IMR-90 (cell line): ENCODE measurements at regions not wholly inside any gene's neighbourhood (a gene's known extent, or its start where the extent isn't known, plus 50 kb on each side); places are given as distances from the start of the nearest gene placed in this dataset.

Source experiments
- ATAC-seq: fragments of 200-7000 bp; cut with Tn5 transposase; 2 replicates; pipeline ENCODE4 v1.9.1; 2020; ENCODE audit warnings: low read depth, mild to moderate bottlenecking, moderate library complexity
- BruUV-seq: library from RNA; stranded (reverse); fragments of 400-500 nt; replicated peaks from 2 replicates; lab custom pipeline; 2021; lab: Mats Ljungman, UMichigan
- CTCF ChIA-PET: fragments of 300-600 bp; formaldehyde crosslinking; extraction: SDS; loops from one replicate; lab custom pipeline; 2021; ENCODE audit warnings: antibody characterized with exemption; lab: Yijun Ruan, JAX
- POLR2A ChIA-PET: fragments of 300-600 bp; sonication (Branson Sonifier 250); formaldehyde crosslinking; loops from one replicate; lab custom pipeline; 2022; ENCODE audit warnings: antibody characterized with exemption; ENCODE audit not compliant: unreplicated experiment; lab: Charles Lee
- DNase-seq: peaks from one replicate; pipeline ENCODE4 v3.0.0; 2013
- H2AFZ ChIP-seq: replicated peaks from 2 replicates; pipeline ENCODE3; 2013; ENCODE audit warnings: low read length, mild to moderate bottlenecking; ENCODE audit not compliant: poor library complexity
- H2AK5ac ChIP-seq: 2 replicates; pipeline ENCODE4 v1.6.1; 2013; ENCODE audit warnings: low read depth, low read length, inconsistent platforms
- H2AK9ac ChIP-seq: replicated peaks from 2 replicates; pipeline ENCODE3; 2013; ENCODE audit warnings: mild to moderate bottlenecking, low read depth, low read length, moderate library complexity; ENCODE audit not compliant: poor library complexity
- H2BK120ac ChIP-seq: 2 replicates; pipeline ENCODE4 v1.6.1; 2013; ENCODE audit warnings: low read depth, low read length, inconsistent platforms
- H2BK15ac ChIP-seq: 3 replicates; pipeline ENCODE4 v1.6.1; 2013; ENCODE audit warnings: low read depth, low read length, inconsistent platforms
- H2BK20ac ChIP-seq: 2 replicates; pipeline ENCODE4 v1.6.1; 2013; ENCODE audit warnings: low read depth, mild to moderate bottlenecking, inconsistent platforms, low read length, moderate library complexity
- H2BK5ac ChIP-seq: 2 replicates; pipeline ENCODE4 v1.6.1; 2013; ENCODE audit warnings: mild to moderate bottlenecking, low read depth, low read length, inconsistent platforms; ENCODE audit not compliant: poor library complexity, severe bottlenecking
- H3K14ac ChIP-seq: replicated peaks from 2 replicates; pipeline ENCODE4 v1.6.1; 2013; ENCODE audit warnings: low read depth, low read length, inconsistent platforms
- H3K18ac ChIP-seq: 2 replicates; pipeline ENCODE4 v1.6.1; 2013; ENCODE audit warnings: low read depth, low read length, control low read depth
- H3K23ac ChIP-seq: 2 replicates; pipeline ENCODE4 v1.6.1; 2013; ENCODE audit warnings: low read depth, low read length, inconsistent platforms
- H3K27ac ChIP-seq: 2 replicates; pipeline ENCODE4 v1.5.1; 2013; ENCODE audit warnings: mild to moderate bottlenecking, control low read depth, low read length; ENCODE audit not compliant: insufficient read depth
- H3K27me3 ChIP-seq: 2 replicates; pipeline ENCODE4 v1.6.1; 2013; ENCODE audit warnings: low read length; ENCODE audit not compliant: control insufficient read depth, insufficient read depth
- H3K36me3 ChIP-seq: 2 replicates; pipeline ENCODE4 v1.6.1; 2013; ENCODE audit warnings: low read length, mixed read lengths; ENCODE audit not compliant: control insufficient read depth, insufficient read depth
- H3K4ac ChIP-seq: 2 replicates; pipeline ENCODE4 v1.6.1; 2013; ENCODE audit warnings: low read depth, low read length, inconsistent platforms
- H3K4me1 ChIP-seq: 2 replicates; pipeline ENCODE4 v1.6.1; 2013; ENCODE audit warnings: low read length, mixed read lengths; ENCODE audit not compliant: control insufficient read depth, insufficient read depth
- H3K4me2 ChIP-seq: 2 replicates; pipeline ENCODE4 v1.6.1; 2013; ENCODE audit warnings: low read depth, mild to moderate bottlenecking, control low read depth, low read length, moderate library complexity
- H3K4me3 ChIP-seq: 2 replicates; pipeline ENCODE4 v1.5.1; 2013; ENCODE audit warnings: low read depth, mild to moderate bottlenecking, control low read depth, low read length, moderate library complexity; ENCODE audit not compliant: insufficient read depth
- H3K56ac ChIP-seq: 2 replicates; pipeline ENCODE4 v1.6.1; 2013; ENCODE audit warnings: low read length, inconsistent platforms; ENCODE audit not compliant: insufficient read depth; ENCODE audit errors: extremely low read depth
- H3K79me1 ChIP-seq, 2 experiments: 2 replicates each; pipeline ENCODE4 v1.6.1; 2013; ENCODE audit warnings: low read length in 2 of 2, inconsistent platforms in 1 of 2, low read depth in 1 of 2
- H3K9ac ChIP-seq: 2 replicates; pipeline ENCODE4 v1.6.1; 2013; ENCODE audit warnings: low read depth, low read length, control low read depth
- H3K9me1 ChIP-seq: 2 replicates; pipeline ENCODE4 v1.6.1; 2013; ENCODE audit warnings: low read length, inconsistent platforms; ENCODE audit not compliant: insufficient read depth
- H3K9me3 ChIP-seq: 2 replicates; pipeline ENCODE4 v1.6.1; 2013; ENCODE audit warnings: low read length; ENCODE audit not compliant: control insufficient read depth, insufficient read depth
- H4K20me1 ChIP-seq: 2 replicates; pipeline ENCODE4 v1.6.1; 2013; ENCODE audit warnings: low read length, inconsistent platforms; ENCODE audit not compliant: insufficient read depth
- H4K5ac ChIP-seq: 2 replicates; pipeline ENCODE4 v1.6.1; 2013; ENCODE audit warnings: mild to moderate bottlenecking, low read depth, low read length, control low read depth
- H4K8ac ChIP-seq, 2 experiments: 2 replicates each; pipeline ENCODE4 v1.6.1; 2013; ENCODE audit warnings: low read depth in 2 of 2, low read length in 2 of 2, control low read depth in 1 of 2, inconsistent platforms in 1 of 2
- H4K91ac ChIP-seq: 2 replicates; pipeline ENCODE4 v1.6.1; 2013; ENCODE audit warnings: low read depth, low read length, inconsistent platforms; ENCODE audit not compliant: insufficient read depth
- BHLHE40 ChIP-seq: fragments of 150-350 bp; IDR thresholded peaks from 2 replicates; pipeline ENCODE4 v1.6.1; 2016; ENCODE audit warnings: mild to moderate bottlenecking, low read depth, low read length
- CEBPB ChIP-seq: IDR thresholded peaks from 2 replicates; pipeline ENCODE4 v1.6.1; 2012; ENCODE audit warnings: low read depth, low read length, improper control_type of control experiment
- CHD1 ChIP-seq: IDR thresholded peaks from 2 replicates; pipeline ENCODE4 v1.6.1; 2012; ENCODE audit warnings: low read depth, low read length, improper control_type of control experiment
- FOS ChIP-seq: fragments of 150-350 bp; IDR thresholded peaks from 2 replicates; pipeline ENCODE4 v1.6.1; 2016; ENCODE audit warnings: low read depth, low read length
- MAFK ChIP-seq: IDR thresholded peaks from 2 replicates; pipeline ENCODE4 v1.6.1; 2012; ENCODE audit warnings: low read depth, low read length, improper control_type of control experiment
- MAZ ChIP-seq: IDR thresholded peaks from 2 replicates; pipeline ENCODE4 v1.6.1; 2012; ENCODE audit warnings: low read depth, mild to moderate bottlenecking, low read length, improper control_type of control experiment, moderate library complexity, borderline replicate concordance
- MXI1 ChIP-seq: IDR thresholded peaks from 2 replicates; pipeline ENCODE4 v1.6.1; 2012; ENCODE audit warnings: low read depth, mild to moderate bottlenecking, low read length, moderate library complexity, borderline replicate concordance
- NFE2L2 ChIP-seq: fragments of 150-350 bp; IDR thresholded peaks from 2 replicates; pipeline ENCODE4 v1.6.1; 2016; ENCODE audit warnings: low read depth, mild to moderate bottlenecking, low read length
- POLR2A ChIP-seq: IDR thresholded peaks from 2 replicates; pipeline ENCODE4 v1.6.1; 2012; ENCODE audit warnings: mild to moderate bottlenecking, low read depth, low read length
- RCOR1 ChIP-seq: IDR thresholded peaks from 2 replicates; pipeline ENCODE4 v1.6.1; 2012; ENCODE audit warnings: mild to moderate bottlenecking, low read length, improper control_type of control experiment; ENCODE audit not compliant: insufficient replicate concordance
- WGBS, 2 experiments: methylation state at CpG; one replicate each; pipeline versions ENCODE4 v1.1.5 to v1.1.7; 2013; ENCODE audit warnings: missing lambda C conversion rate in 2 of 2; ENCODE audit not compliant: insufficient read length in 1 of 2; ENCODE audit errors: extremely low coverage in 2 of 2; 5-methylcytosine and 5-hydroxymethylcytosine counted together
- dilution Hi-C: fragments of 300-500 bp; cut with HindIII; formaldehyde crosslinking; loops from one replicate; pipeline ENCODE4 v1.14.3; 2018; ENCODE audit warnings: low sequenced_read_pairs; ENCODE audit not compliant: unreplicated experiment
- in situ Hi-C: fragments of 300-500 bp; cut with MboI; formaldehyde crosslinking; loops from 3 replicates; pipeline ENCODE4 v1.14.3; 2019; ENCODE audit warnings: low sequenced_read_pairs, inconsistent platforms, mixed read lengths
- intact Hi-C: fragments of 100-400 bp; cut with micrococcal nuclease; formaldehyde crosslinking; loops from 2 replicates; pipeline ENCODE4 v1.10.0; 2022
- TF ChIP-seq, protein P1 (sequence below): fragments of 150-350 bp; IDR thresholded peaks from 2 replicates; pipeline ENCODE4 v1.6.1; 2016; ENCODE audit warnings: low read depth, mild to moderate bottlenecking, low read length, moderate library complexity, borderline replicate concordance
- TF ChIP-seq, protein P2 (sequence below): conservative IDR thresholded peaks from 2 replicates; pipeline ENCODE4 v1.5.1; 2012; ENCODE audit warnings: mild to moderate bottlenecking, low read depth, low read length, improper control_type of control experiment
- TF ChIP-seq, protein P3 (sequence below): fragments of 150-350 bp; IDR thresholded peaks from 2 replicates; pipeline ENCODE4 v1.6.1; 2017; ENCODE audit warnings: mild to moderate bottlenecking, antibody characterized with exemption, low read length, low read depth

DNA sequence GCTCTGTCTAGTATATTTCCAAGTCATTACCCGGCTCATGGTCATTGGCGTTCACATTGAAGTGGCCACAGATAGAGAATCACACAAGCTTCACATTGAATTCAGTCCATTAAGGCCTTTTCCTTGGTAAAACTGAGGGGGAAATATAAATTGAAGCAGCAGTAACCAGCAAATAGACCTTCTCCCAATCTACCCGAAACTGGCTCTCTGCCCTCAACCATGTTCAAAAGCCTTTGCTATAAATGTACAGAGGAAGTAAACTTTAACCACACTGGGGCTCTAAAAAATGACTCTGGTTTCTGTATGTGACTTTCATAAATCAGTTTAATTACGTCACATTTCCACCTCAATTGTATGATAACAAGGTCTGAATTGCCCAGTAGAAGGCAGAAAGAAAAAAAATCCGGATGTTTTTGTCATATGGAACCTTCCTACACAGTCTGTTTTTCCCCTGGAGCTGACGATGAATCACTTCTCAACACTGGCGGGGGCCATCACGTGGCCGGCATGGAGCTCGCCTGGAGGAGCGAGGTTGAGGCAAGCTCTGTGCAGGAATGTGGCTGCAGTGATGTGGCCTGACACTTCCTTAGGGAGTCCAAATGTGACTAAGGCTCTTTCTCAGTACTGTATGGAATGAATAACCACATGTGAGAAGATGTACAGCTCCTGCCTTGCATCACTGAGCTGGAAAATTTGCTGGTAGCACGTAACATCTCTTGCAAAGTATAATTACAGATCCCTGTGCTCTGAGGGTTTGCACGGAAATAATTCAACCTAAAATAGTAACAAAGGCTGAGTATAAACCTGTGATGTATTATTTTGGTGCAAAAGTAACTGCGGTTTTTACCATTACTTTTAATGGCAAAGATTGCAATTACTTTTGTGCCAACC is 58.6 kb upstream of the SNX9 start:
- Histone ChIP-seq H3K27ac (peak overlapping the region; percentile 84), H4K20me1 (peaks cover 3% of the 10 kb centered on the region; the same call in 1 of the 2 replicates), H3K4me3 (no peak overlapping the region), H3K9me1 (peaks cover 25% of the 10 kb centered on the region), H3K4me2 (peak overlapping the region; percentile 32), H3K9me3 (no peaks in the 10 kb centered on the region), H2AK5ac (peak overlapping the region; percentile 46), H3K36me3 (no peaks in the 10 kb centered on the region), H3K9ac (no peak overlapping the region), H2AK9ac (no peak overlapping the region), H3K56ac (peak overlapping the region; percentile 78), H4K8ac (peak overlapping the region; percentile 12 to 82; a peak in 3 of 4 replicates), H3K4me1 (peaks cover 32% of the 10 kb centered on the region), H4K5ac (peak overlapping the region; percentile 53), H2BK20ac (peak overlapping the region; percentile 62), H2AFZ (no peak overlapping the region), H2BK120ac (peak overlapping the region; percentile 87), H3K18ac (peak overlapping the region; percentile 70), H3K14ac (peak overlapping the region; percentile 29; the same call in 1 of the 2 replicates), H3K79me1 (peaks cover 0 to 13% of the 10 kb centered on the region in 2 experiments; a peak in 2 of 4 replicates), H3K4ac (peak overlapping the region; percentile 93; the same call in 1 of the 2 replicates), H3K23ac (peak overlapping the region; percentile 16; the same call in 1 of the 2 replicates), H3K27me3 (no peaks in the 10 kb centered on the region), H2BK5ac (peak overlapping the region; percentile 82), H2BK15ac (peak overlapping the region; percentile 82), H4K91ac (peak overlapping the region; percentile 41)
- CTCF ChIA-PET, result interaction anchor here (0.7 to 1.0 kb wide), 2 partner anchors 8 to 98 kb away, joined by 3 read pairs; no protein-coding TSS in a partner anchor
- DNase-seq (peak; percentile 100), ATAC-seq (peak; percentile 95)
- dilution Hi-C loops, result no loop called here
- intact Hi-C loops, result loop anchor here (1.0 kb wide), 1 partner anchor 60 kb away; no protein-coding TSS in a partner anchor
- in situ Hi-C loops, result no loop called here
- BruUV-seq, result no TSS peak
- POLR2A ChIA-PET, result no interaction called here
- WGBS, 2 experiments, result 0% methylated on average over 1 of the region's 14 CpGs; no CpG with 5 or more reads in 1 of the 2 experiments
- no peak for TF ChIP-seq CHD1
- TF ChIP-seq MXI1, result peak; percentile 87
- peak; percentile 58 for TF ChIP-seq POLR2A
- peak; percentile 28 for TF ChIP-seq RCOR1
- TF ChIP-seq CEBPB, result peak; percentile 96
- peak; percentile 95 for TF ChIP-seq BHLHE40
- peak; percentile 100 for TF ChIP-seq MAZ
- peak; percentile 94 for TF ChIP-seq FOS
- TF ChIP-seq, protein P1, sequence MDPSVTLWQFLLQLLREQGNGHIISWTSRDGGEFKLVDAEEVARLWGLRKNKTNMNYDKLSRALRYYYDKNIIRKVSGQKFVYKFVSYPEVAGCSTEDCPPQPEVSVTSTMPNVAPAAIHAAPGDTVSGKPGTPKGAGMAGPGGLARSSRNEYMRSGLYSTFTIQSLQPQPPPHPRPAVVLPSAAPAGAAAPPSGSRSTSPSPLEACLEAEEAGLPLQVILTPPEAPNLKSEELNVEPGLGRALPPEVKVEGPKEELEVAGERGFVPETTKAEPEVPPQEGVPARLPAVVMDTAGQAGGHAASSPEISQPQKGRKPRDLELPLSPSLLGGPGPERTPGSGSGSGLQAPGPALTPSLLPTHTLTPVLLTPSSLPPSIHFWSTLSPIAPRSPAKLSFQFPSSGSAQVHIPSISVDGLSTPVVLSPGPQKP, result no peak
- TF ChIP-seq NFE2L2, result peak; percentile 67; the same call in 1 of the 2 replicates
- TF ChIP-seq, protein P2, sequence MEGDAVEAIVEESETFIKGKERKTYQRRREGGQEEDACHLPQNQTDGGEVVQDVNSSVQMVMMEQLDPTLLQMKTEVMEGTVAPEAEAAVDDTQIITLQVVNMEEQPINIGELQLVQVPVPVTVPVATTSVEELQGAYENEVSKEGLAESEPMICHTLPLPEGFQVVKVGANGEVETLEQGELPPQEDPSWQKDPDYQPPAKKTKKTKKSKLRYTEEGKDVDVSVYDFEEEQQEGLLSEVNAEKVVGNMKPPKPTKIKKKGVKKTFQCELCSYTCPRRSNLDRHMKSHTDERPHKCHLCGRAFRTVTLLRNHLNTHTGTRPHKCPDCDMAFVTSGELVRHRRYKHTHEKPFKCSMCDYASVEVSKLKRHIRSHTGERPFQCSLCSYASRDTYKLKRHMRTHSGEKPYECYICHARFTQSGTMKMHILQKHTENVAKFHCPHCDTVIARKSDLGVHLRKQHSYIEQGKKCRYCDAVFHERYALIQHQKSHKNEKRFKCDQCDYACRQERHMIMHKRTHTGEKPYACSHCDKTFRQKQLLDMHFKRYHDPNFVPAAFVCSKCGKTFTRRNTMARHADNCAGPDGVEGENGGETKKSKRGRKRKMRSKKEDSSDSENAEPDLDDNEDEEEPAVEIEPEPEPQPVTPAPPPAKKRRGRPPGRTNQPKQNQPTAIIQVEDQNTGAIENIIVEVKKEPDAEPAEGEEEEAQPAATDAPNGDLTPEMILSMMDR, result no peak
- no peak for TF ChIP-seq MAFK
- TF ChIP-seq, protein P3, sequence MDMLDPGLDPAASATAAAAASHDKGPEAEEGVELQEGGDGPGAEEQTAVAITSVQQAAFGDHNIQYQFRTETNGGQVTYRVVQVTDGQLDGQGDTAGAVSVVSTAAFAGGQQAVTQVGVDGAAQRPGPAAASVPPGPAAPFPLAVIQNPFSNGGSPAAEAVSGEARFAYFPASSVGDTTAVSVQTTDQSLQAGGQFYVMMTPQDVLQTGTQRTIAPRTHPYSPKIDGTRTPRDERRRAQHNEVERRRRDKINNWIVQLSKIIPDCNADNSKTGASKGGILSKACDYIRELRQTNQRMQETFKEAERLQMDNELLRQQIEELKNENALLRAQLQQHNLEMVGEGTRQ, result peak; percentile 99
